Heart left ventricle (tissue), 13 donors: ENCODE measurements at regions not wholly inside any gene's neighbourhood (a gene's known extent, or its start where the extent isn't known, plus 50 kb on each side); places are given as distances from the start of the nearest gene placed in this dataset.

Experiments
- CTCF ChIP-seq, 12 donors: fragments of 200-600 bp; sonication (generic) in 4 of 12; IDR thresholded peaks; one replicate each; pipeline versions ENCODE4 v1.5.0 to v1.8.0; 2018 to 2022; ENCODE audit warnings: antibody characterized with exemption in 12 of 12, mild to moderate bottlenecking in 5 of 12
- POLR2A ChIP-seq, 2 donors: fragments of 450-650 bp; IDR thresholded peaks; one replicate each; pipeline ENCODE4 v1.6.1; 2017; ENCODE audit warnings: antibody characterized with exemption in 2 of 2, mild to moderate bottlenecking in 2 of 2, moderate library complexity in 2 of 2
- donor health status: ischemic (EF 13 %, LVEDD 7.1; RV severe dilation, severe dysfunction).
- donor health status: DM: no; HTN: yes; CAD: no.
- donor health status: DM: no; HTN: no; CAD: no.
- donor health status: ischemic (EF 25% LVEDD 6.9; RV normal size, moderate dysfunction).
- donor health status: ischemic (EF 25% LVEDD 5.7; RV mildly dilated, moderate dysfunction).
- donor health status: ischemic (EF 35%, LVEDD 5.7; RV mildly dilated, moderate dysfunction).
- donor health status: nonischemic (EF 11% LVEDD 7.7; RV severe dilation, severe dysfunction).
- donor health status: DM: yes; HTN: yes; CAD: no.
- donor health status: PGD.
- donor health status: ischemic (EF 29% LVEDD 5.4; RV normal size, mild dysfunction).
- donor health status: nonischemic (EF 23%, LVEDD 6.1; RV moderate dilation, normal function).

GRCh38 chr14:54133896-54134295, 177.3 kb upstream of the BMP4 start:
- TF ChIP-seq POLR2A (IDR thresholded peaks at IDR 0.05) = no peak
- no peak for TF ChIP-seq CTCF (IDR thresholded peaks at IDR 0.05)
